Naive thymus-derived CD8-positive, alpha-beta T cell (primary cell): ENCODE measurements at regions not wholly inside any gene's neighbourhood (a gene's known extent, or its start where the extent isn't known, plus 50 kb on each side); places are given as distances from the start of the nearest gene placed in this dataset.

Experiments
- ATAC-seq, 2 donors: fragments of 150-1000 bp; cut with Tn5 transposase in 1 of 2; sonication (Bioruptor Pico), chemical (Tn5 transposase) in 1 of 2; 1 replicate in 1 of 2; 2 replicates in 1 of 2; pipeline ENCODE4 v1.10.0; 2021; ENCODE audit warnings: mild to moderate bottlenecking in 2 of 2, moderate library complexity in 2 of 2
- POLR2A ChIA-PET: fragments of 350-600 bp; sonication (Branson Sonifier 250); formaldehyde crosslinking; loops from one replicate; lab custom pipeline; 2021; ENCODE audit warnings: antibody characterized with exemption; lab: Charles Lee
- DNase-seq, 10 donors: peaks; one replicate each; pipeline versions ENCODE4 v3.0.0 to v3.0.0-alpha.2; 2020 to 2022
- H3K27ac Mint-ChIP-seq, 10 donors: one replicate each; pipeline ENCODE4 v1.8.0; 2020 to 2022; ENCODE audit warnings: mild to moderate bottlenecking in 10 of 10, mixed read lengths in 10 of 10, moderate library complexity in 4 of 10, inconsistent platforms in 1 of 10
- H3K27me3 Mint-ChIP-seq, 5 donors: one replicate each; pipeline ENCODE4 v1.8.0; 2021 to 2022; ENCODE audit warnings: mixed read lengths in 5 of 5
- H3K36me3 Mint-ChIP-seq, 3 donors: one replicate each; pipeline ENCODE4 v1.8.0; 2020 to 2022; ENCODE audit warnings: mixed read lengths in 3 of 3, mild to moderate bottlenecking in 2 of 3, inconsistent platforms in 1 of 3
- H3K4me1 Mint-ChIP-seq, 4 donors: one replicate each; pipeline ENCODE4 v1.8.0; 2021 to 2022; ENCODE audit warnings: mixed read lengths in 4 of 4
- H3K4me3 Mint-ChIP-seq, 10 donors: one replicate each; pipeline ENCODE4 v1.8.0; 2020 to 2022; ENCODE audit warnings: mild to moderate bottlenecking in 10 of 10, mixed read lengths in 10 of 10, moderate library complexity in 6 of 10, inconsistent platforms in 1 of 10
- H3K9me3 Mint-ChIP-seq, 9 donors: one replicate each; pipeline ENCODE4 v1.8.0; 2020 to 2022; ENCODE audit warnings: mixed read lengths in 9 of 9, mild to moderate bottlenecking in 3 of 9, inconsistent platforms in 1 of 9, moderate library complexity in 1 of 9

DNA sequence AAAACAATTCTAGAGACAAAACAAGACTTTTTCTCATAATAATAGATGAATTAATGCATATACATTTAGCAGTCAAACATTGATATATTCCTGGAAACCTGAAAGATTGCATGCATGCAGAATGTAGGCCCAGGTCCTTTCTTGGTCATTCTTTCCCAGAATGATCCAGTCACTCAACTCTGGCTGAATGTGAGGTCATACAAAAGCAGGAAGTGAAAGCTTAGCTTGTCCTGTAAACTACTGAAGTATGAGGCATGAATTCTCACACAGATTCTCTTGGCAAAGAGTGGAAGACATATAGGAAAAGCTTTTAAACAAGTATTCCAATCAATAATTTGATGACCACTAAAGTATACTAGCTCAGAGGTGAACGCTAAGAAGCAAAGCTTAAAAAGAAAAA lies 253.9 kb downstream of the PPP1R3A start:
- H3K27ac Mint-ChIP-seq, result no peak overlapping the region
- DNase-seq, result no peak
- POLR2A ChIA-PET, result no interaction called here
- H3K4me3 Mint-ChIP-seq, result no peak overlapping the region
- peaks cover 0 to 17% (median 7%) of the 10 kb centered on the region in 9 donors for H3K9me3 Mint-ChIP-seq
- ATAC-seq, result no peak
- H3K27me3 Mint-ChIP-seq, result no peaks in the 10 kb centered on the region
- H3K36me3 Mint-ChIP-seq, result no peaks in the 10 kb centered on the region
- H3K4me1 Mint-ChIP-seq, result no peaks in the 10 kb centered on the region

DNA sequence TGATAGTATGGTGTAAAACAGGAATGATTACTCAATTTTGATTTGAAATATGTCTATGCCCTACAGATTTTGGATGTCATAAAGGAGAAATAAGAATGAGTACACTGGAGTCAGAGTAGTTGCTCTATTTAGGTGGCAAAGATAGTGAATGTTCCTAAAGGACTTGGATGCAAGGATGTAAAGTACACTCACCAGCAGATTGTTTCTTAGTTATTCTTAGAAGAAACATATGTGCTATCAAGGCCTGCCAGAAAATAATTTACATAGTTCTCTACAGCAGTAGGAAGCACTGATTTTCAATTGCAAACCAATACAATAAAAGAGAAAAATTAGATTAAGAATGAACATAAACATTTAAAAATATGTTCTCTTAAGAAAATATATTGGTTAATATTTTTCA lies 259.4 kb downstream of the PPP1R3A start:
- POLR2A ChIA-PET, result no interaction called here
- Mint-ChIP-seq H3K36me3 (no peaks in the 10 kb centered on the region), H3K4me3 (no peak overlapping the region)

DNA sequence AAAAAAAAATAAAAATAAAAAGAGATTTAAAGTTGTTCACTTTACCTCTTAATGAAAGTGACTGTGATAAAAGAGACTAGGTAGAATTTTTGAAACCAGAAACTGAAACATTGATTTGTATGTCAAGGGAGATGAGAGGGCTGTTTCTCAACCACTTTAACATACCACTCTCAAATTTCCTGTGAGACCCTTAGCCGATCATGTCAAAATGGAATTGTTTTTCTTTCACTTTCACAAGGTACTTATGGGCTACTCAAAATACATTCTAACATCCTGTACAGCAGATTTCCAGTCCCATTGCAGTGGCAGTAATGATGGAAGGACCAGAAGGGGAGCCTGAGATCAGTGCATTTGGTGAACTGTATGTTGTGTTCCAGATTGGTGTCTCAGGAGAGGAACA lies 261.2 kb downstream of the PPP1R3A start:
- H3K27me3 Mint-ChIP-seq, result peaks cover 0 to 2% (median 0%) of the 10 kb centered on the region in 5 donors
- POLR2A ChIA-PET, result no interaction called here
- ATAC-seq (no peak), DNase-seq (no peak)
- no peaks in the 10 kb centered on the region for H3K4me1 Mint-ChIP-seq
- H3K4me3 Mint-ChIP-seq, result no peak overlapping the region
- no peak overlapping the region for H3K27ac Mint-ChIP-seq
- peaks cover 0 to 9% (median 0%) of the 10 kb centered on the region in 9 donors for H3K9me3 Mint-ChIP-seq
- H3K36me3 Mint-ChIP-seq, result no peaks in the 10 kb centered on the region

More for the DNA sequence above, 259.4 kb downstream of the PPP1R3A start:
- H3K27ac Mint-ChIP-seq, result no peak overlapping the region
- H3K4me1 Mint-ChIP-seq, result no peaks in the 10 kb centered on the region
- peaks cover 0 to 9% (median 0%) of the 10 kb centered on the region in 9 donors for H3K9me3 Mint-ChIP-seq
- DNase-seq (no peak), ATAC-seq (no peak)
- H3K27me3 Mint-ChIP-seq, result no peaks in the 10 kb centered on the region

DNA sequence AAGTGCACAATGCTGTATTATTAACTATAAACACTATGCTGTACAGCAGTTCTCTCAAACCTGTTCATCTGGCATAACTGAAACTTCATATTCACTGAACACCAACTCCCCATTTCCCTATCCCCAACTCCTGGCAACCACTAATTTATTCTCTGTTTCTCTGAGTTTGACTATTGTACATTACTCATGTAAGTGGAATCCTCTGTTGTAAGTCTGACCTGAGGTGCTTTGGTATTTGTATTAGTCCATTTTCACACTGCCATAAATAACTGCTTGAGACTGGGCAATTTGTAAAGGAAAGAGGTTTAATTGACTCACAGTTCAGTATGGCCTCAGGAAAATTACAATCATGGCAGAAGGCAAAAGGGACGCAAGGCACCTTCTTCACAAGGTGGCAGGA lies 266.3 kb downstream of the PPP1R3A start:
- Mint-ChIP-seq H3K4me3 (no peak overlapping the region), H3K4me1 (no peaks in the 10 kb centered on the region), H3K36me3 (no peaks in the 10 kb centered on the region), H3K27ac (no peak overlapping the region), H3K9me3 (peaks cover 0 to 4% (median 0%) of the 10 kb centered on the region in 9 donors), H3K27me3 (peaks cover 0 to 4% (median 0%) of the 10 kb centered on the region in 5 donors)
- POLR2A ChIA-PET, result no interaction called here
- DNase-seq, result no peak
- ATAC-seq, result no peak

DNA sequence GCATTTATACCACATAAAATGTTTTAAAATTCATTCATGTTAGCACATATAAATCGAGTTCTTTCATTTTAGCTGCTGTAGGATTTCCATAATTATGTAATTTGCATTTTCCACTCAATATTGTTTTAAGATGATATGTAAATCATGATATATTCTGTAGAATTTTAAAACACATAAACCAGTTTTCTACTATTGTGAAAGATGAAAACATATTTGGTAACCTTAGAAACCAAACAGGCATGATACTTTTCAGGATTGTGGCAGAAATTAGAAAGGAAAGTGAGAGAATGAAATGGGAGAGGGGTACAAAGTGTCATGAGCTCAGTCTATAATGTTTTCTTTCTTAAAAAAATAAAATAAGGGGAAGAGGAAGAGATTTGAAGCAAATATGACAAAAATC lies 269.3 kb downstream of the PPP1R3A start:
- Mint-ChIP-seq H3K36me3 (no peaks in the 10 kb centered on the region), H3K4me3 (no peak overlapping the region), H3K27me3 (peaks cover 0 to 4% (median 0%) of the 10 kb centered on the region in 5 donors), H3K9me3 (peaks cover 0 to 4% (median 0%) of the 10 kb centered on the region in 9 donors), H3K27ac (no peak overlapping the region), H3K4me1 (no peaks in the 10 kb centered on the region)
- POLR2A ChIA-PET, result no interaction called here
- no peak for ATAC-seq
- DNase-seq, result no peak

DNA sequence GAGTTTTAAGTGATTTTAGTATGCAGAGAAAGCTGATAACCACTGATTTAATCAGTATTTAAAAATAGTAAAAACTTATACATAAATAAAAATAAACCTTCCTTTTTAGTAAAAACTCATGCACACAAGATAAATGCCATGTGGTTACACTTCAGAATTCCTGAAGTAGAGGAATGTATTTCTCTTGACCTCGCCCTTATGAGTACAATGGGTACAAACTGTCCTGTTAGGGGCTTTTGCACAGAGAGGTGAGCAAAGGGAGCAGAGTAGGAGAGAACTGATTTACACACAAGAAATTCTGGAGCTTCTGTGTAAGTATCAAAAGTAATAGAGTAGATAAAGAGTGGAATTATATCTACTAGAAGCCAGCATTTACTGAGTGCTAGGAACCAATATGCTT lies 279.6 kb downstream of the PPP1R3A start:
- POLR2A ChIA-PET, result no interaction called here

DNA sequence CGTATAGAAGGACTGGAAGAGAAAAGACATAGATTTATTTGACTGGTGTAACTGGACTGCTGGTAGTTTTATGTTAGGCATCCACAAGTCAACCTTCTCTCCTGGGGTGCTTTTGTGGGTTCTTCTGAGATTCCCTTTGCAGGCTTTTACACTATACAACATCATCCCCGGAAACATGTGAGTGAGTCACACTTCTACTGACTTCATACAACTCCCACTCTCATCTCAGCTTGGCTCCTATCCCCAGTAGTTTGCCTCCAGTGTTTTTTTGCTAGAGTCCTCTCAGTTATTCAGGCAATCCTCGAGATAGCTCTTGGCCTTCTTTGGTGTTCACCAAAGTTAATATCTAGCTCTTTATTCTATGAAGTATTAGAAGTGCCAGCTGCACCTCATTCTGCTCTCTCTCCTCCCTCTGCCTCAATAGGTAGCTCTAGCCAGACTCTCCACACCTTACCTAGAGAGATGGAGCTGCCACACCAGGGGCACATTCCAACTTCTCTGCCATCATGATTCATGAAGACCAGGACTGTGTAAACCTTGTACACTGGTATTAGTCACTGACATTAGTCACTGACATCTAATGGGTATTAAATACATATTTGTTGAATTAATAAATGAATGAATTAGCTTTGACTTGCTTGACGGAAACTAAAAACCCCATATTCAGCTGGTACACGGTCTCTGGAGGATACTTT lies 281.9 kb downstream of the PPP1R3A start:
- no peaks in the 10 kb centered on the region for H3K4me1 Mint-ChIP-seq
- ATAC-seq (no peak), DNase-seq (no peak)
- H3K9me3 Mint-ChIP-seq, result peaks cover 0 to 5% (median 0%) of the 10 kb centered on the region in 9 donors
- H3K36me3 Mint-ChIP-seq, result peaks cover 0 to 5% (median 0%) of the 10 kb centered on the region in 3 donors
- POLR2A ChIA-PET, result no interaction called here
- H3K27ac Mint-ChIP-seq, result no peak overlapping the region
- H3K4me3 Mint-ChIP-seq, result no peak overlapping the region
- no peaks in the 10 kb centered on the region for H3K27me3 Mint-ChIP-seq

More for the DNA sequence above, 279.6 kb downstream of the PPP1R3A start:
- H3K9me3 Mint-ChIP-seq, result peaks cover 0 to 6% (median 0%) of the 10 kb centered on the region in 9 donors
- H3K27ac Mint-ChIP-seq, result no peak overlapping the region
- DNase-seq (no peak), ATAC-seq (no peak)
- no peak overlapping the region for H3K4me3 Mint-ChIP-seq
- H3K4me1 Mint-ChIP-seq, result no peaks in the 10 kb centered on the region
- no peaks in the 10 kb centered on the region for H3K27me3 Mint-ChIP-seq
- H3K36me3 Mint-ChIP-seq, result peaks cover 0 to 5% (median 0%) of the 10 kb centered on the region in 3 donors

DNA sequence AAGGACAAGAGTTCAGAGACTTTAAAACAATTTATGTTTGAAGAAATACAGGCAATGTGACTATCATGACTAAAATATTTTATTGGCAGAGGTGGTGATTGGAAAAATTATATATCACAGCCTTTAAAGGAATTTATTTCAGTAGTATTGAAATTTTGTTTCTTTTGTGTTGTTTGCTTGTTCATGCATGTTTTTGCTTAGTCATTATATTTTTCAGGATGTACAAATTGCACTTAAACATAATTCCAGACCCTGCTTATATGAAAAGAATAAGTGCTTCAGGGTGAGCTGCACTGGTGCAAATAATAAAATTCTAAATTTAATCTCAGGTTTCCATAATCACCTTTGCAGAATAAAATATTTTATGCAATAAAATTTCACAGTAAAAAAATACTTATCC lies 283.3 kb downstream of the PPP1R3A start:
- H3K27me3 Mint-ChIP-seq, result no peaks in the 10 kb centered on the region
- H3K4me3 Mint-ChIP-seq, result no peak overlapping the region
- no peak for ATAC-seq
- H3K27ac Mint-ChIP-seq, result no peak overlapping the region
- no peak for DNase-seq
- POLR2A ChIA-PET, result no interaction called here
- H3K9me3 Mint-ChIP-seq, result peaks cover 0 to 4% (median 0%) of the 10 kb centered on the region in 9 donors
- no peaks in the 10 kb centered on the region for H3K4me1 Mint-ChIP-seq
- H3K36me3 Mint-ChIP-seq, result no peaks in the 10 kb centered on the region

DNA sequence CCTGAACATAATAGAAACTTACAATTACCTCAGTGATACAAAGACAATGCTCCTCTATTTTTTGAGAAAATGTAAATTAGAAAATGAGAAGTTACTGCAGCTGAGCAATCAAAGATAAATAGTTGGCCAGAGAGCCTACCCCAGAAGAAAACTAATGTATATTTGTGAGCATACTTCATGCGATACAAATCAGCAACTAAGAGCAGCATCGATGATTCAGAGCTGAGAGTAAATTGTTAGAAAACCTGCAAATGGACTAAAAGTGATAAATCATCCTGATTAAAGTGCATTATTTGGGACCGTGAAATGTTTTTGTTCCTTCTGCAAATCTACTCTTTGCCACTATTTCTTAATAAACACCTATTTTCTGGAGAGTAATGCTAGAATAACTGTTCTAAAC lies 285.7 kb downstream of the PPP1R3A start:
- no peak for ATAC-seq
- Mint-ChIP-seq H3K36me3 (no peaks in the 10 kb centered on the region), H3K4me1 (no peaks in the 10 kb centered on the region), H3K27me3 (no peaks in the 10 kb centered on the region), H3K27ac (no peak overlapping the region), H3K9me3 (peaks cover 0 to 5% (median 0%) of the 10 kb centered on the region in 9 donors), H3K4me3 (no peak overlapping the region)
- POLR2A ChIA-PET, result no interaction called here
- no peak for DNase-seq

DNA sequence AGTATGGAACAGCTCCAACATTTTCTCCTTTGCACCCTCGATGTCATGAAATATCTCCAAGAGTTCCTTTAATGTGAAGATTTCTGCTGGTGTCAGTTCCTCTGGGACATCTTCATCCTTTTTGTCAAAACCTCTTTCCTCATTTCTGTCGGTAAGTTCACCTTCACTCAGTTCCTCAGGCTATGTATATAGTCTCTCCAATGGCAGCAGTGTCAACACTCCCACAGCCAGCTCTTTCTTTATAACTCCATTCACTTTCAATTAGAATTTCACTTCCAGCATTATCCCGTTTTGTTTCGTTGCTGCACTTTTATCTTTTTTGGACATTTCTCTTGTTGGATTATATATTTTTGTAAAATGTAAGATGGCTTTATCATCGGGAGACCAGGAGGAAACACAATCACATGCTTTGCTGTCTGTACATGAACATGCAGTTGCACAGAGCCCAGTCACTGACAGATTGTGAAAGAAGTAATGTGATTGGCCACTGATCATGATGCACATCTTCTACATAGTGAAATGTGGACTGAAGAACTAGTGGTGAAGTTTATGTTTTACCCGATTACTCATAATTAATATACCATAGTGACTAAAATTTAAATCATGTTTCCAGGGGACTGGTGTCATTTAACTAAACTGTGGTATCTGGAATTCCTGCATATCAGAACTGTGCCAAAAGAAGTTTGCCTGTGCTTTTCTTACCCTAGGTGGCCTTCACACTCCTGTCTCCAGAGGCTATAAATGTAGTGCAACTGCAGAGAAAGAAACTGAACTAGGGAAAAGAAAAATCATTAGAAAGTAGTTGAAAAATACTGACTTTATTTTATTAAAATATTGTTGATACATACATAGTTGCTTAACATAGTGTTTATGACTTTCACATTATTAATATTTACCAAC lies 289.6 kb downstream of the PPP1R3A start:
- DNase-seq (no peak), ATAC-seq (no peak)
- POLR2A ChIA-PET, result no interaction called here
- no peak overlapping the region for H3K4me3 Mint-ChIP-seq
- peaks cover 0 to 5% (median 0%) of the 10 kb centered on the region in 9 donors for H3K9me3 Mint-ChIP-seq
- no peaks in the 10 kb centered on the region for H3K4me1 Mint-ChIP-seq
- H3K36me3 Mint-ChIP-seq, result no peaks in the 10 kb centered on the region
- H3K27me3 Mint-ChIP-seq, result no peaks in the 10 kb centered on the region
- no peak overlapping the region for H3K27ac Mint-ChIP-seq

DNA sequence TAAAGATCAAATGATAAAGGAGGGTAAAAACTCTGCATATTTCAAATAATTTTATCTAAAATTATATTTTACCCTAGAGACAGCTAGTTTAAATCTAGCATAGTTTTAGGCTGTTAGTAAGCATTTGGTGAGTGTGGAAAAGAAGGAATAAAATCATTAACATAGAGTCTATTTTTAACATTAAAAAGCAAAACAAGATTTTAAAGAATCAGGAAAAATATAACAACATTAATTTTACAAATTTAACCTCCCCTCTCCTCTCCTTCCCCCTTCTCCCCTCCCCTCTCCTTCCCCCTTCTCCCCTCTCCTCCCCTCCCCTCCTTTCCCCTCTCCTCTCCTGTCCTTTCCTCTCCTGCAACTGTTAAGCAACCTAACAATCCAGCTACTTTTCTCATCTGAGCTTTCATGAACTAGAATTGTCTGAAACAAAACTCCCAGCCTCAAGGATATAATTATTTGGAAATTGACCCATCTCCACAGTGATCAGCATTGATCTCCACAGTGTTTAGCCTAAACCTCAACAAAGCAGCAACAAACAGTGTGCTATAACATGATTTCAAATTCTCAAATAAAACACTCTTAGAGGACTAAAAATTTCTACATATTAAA lies 293.2 kb downstream of the PPP1R3A start:
- POLR2A ChIA-PET, result no interaction called here
- Mint-ChIP-seq H3K4me1 (no peaks in the 10 kb centered on the region), H3K9me3 (peaks cover 0 to 13% (median 5%) of the 10 kb centered on the region in 9 donors), H3K4me3 (no peak overlapping the region), H3K27ac (no peak overlapping the region), H3K36me3 (peaks cover 0 to 2% (median 0%) of the 10 kb centered on the region in 3 donors), H3K27me3 (no peaks in the 10 kb centered on the region)
- no peak for ATAC-seq
- no peak for DNase-seq

DNA sequence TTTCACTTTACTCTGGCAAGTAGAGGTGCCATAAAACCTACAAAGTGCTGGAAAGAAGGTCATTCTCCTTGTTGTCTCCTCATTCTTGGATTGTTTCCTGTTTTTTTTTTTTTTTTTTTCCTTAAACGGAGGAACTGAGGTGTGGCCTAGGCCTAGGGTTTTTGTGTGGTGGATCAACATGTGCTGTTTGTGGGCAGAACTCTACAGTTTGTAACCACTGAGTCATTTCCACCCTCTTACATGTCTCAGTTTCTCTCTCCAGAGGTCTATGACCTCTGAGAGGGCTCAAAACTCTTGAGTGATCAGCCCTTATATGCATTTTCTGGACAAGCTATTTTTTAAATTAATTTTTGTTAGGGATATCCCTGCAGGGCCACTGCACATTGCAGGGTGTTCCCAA lies 296.0 kb downstream of the PPP1R3A start:
- H3K27ac Mint-ChIP-seq, result no peak overlapping the region
- peaks cover 6 to 34% (median 12%) of the 10 kb centered on the region in 9 donors for H3K9me3 Mint-ChIP-seq
- H3K36me3 Mint-ChIP-seq, result peaks cover 0 to 9% (median 0%) of the 10 kb centered on the region in 3 donors
- H3K27me3 Mint-ChIP-seq, result no peaks in the 10 kb centered on the region
- ATAC-seq (no peak), DNase-seq (no peak)
- no peak overlapping the region for H3K4me3 Mint-ChIP-seq
- no peaks in the 10 kb centered on the region for H3K4me1 Mint-ChIP-seq
- POLR2A ChIA-PET, result no interaction called here

DNA sequence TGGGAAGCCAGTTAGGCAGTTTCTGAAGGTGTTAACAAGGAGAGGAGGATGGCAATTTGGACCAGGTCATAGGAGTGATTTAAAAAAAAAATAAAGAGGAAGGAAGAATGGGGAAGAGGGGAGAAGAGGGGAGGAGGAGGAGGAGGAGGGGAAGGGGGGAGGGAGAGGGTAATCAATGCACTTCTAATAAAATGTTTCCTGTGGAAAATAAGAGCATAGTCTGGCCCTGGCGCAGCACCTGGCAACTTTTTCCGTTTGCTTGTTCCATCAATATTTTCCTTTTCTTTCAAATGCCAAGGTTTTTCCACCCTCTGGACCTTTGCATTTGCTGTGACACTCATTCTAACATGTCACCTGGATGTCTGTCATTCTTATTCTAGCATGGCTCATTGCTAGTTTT lies 308.2 kb downstream of the PPP1R3A start:
- Mint-ChIP-seq H3K36me3 (no peaks in the 10 kb centered on the region), H3K27ac (no peak overlapping the region), H3K4me3 (no peak overlapping the region), H3K27me3 (no peaks in the 10 kb centered on the region), H3K9me3 (peaks cover 0 to 15% (median 0%) of the 10 kb centered on the region in 9 donors), H3K4me1 (no peaks in the 10 kb centered on the region)
- POLR2A ChIA-PET, result no interaction called here
- ATAC-seq, result no peak
- DNase-seq, result no peak
